GM12864 (cell line): ENCODE measurements at regions not wholly inside any gene's neighbourhood (a gene's known extent, or its start where the extent isn't known, plus 50 kb on each side); places are given as distances from the start of the nearest gene placed in this dataset.

Source experiments
- DNase-seq: peaks from one replicate; pipeline ENCODE4 v3.0.0-alpha.2; 2011; ENCODE audit warnings: low read depth
- H3K4me3 ChIP-seq: 2 replicates; pipeline ENCODE4 v1.5.1; 2011; ENCODE audit warnings: mild to moderate bottlenecking, low read depth, low read length, control low read depth
- TF ChIP-seq, protein P1 (sequence below): IDR thresholded peaks from 2 replicates; pipeline ENCODE4 v1.5.1; 2011; ENCODE audit warnings: low read depth, mild to moderate bottlenecking, moderate library complexity, low read length, control low read depth, inconsistent platforms; ENCODE audit errors: missing control alignments

DNA sequence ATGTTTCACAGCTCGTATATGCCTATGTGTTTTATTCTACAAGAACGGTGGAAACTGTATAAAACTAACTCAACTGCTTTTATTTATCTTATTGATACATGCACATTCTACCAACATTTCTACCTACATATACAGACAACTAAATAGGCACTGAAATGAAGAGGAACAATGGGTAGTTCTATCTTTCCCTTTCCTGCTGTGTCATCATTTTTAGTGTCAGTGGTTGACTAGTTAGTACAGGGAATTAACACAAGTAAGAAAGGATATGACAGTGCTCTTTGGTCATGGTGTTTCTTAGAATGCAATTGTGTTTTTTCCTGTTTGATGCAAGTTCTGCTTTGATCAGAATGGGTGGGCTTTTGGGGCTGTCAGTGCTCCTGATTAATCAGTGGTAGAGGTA lies 293.8 kb upstream of the CTSO start:
- H3K4me3 ChIP-seq, result no peak overlapping the region
- TF ChIP-seq, protein P1, sequence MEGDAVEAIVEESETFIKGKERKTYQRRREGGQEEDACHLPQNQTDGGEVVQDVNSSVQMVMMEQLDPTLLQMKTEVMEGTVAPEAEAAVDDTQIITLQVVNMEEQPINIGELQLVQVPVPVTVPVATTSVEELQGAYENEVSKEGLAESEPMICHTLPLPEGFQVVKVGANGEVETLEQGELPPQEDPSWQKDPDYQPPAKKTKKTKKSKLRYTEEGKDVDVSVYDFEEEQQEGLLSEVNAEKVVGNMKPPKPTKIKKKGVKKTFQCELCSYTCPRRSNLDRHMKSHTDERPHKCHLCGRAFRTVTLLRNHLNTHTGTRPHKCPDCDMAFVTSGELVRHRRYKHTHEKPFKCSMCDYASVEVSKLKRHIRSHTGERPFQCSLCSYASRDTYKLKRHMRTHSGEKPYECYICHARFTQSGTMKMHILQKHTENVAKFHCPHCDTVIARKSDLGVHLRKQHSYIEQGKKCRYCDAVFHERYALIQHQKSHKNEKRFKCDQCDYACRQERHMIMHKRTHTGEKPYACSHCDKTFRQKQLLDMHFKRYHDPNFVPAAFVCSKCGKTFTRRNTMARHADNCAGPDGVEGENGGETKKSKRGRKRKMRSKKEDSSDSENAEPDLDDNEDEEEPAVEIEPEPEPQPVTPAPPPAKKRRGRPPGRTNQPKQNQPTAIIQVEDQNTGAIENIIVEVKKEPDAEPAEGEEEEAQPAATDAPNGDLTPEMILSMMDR, result no peak
- no peak for DNase-seq

DNA sequence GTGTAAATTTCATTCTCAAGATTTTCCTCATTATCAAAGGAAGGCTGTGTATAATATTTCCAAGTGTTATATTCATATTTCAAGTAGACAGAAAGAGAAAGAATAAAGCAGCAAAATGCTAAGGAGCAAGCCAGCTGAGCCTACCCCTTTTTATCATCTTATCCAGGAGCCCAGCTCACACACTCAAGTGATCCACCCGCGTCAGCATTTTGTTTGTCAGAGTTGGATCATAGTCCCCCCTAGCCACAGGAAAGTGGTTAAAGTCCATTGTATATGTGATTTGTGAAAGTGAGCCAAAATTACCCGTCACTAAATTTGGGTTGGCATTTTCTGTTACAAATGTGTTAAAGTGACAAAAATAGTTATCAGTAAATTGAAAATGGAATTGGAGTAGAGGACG lies 289.3 kb upstream of the CTSO start:
- DNase-seq, result no peak
- TF ChIP-seq, protein P1, result no peak
- H3K4me3 ChIP-seq, result no peak overlapping the region

DNA sequence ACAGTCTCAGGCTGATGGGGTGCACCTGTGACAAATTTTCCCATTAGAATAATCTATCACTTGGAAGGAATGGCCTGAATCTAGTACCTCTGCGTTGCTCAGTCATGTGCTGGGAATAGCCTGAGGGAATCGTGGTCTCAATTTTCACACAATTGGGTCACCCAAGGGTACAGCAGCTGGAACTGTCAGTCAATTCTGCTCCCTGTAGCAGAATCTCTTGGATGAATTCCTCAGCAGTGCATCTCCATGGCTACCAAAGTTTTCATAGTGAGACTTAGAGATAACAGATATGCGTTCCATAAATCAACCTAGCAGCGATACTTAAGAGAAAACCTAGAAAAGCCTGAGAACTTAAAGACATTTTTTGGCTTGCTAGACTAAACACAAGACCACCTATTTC lies 288.7 kb upstream of the CTSO start:
- no peak for DNase-seq
- H3K4me3 ChIP-seq, result no peak overlapping the region
- TF ChIP-seq, protein P1, result no peak

DNA sequence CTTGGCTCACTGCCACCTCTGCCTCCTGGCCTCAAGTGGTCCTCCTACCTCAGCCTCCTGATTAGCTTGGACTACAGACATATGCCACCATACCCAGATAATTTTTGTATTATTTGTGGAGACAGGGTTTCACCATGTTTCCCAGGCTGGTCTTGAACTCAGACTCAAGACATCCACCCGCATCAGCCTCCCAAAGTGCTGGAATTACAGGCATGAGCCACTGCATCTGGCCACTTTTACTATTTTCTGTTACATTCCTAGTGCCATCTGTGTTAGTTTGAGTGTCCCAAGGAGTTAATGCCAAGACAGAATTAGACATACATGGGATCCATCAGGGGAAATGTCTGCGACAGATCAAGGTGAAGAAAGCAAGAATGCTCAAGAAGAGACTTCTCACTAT lies 288.2 kb upstream of the CTSO start:
- DNase-seq, result no peak

DNA sequence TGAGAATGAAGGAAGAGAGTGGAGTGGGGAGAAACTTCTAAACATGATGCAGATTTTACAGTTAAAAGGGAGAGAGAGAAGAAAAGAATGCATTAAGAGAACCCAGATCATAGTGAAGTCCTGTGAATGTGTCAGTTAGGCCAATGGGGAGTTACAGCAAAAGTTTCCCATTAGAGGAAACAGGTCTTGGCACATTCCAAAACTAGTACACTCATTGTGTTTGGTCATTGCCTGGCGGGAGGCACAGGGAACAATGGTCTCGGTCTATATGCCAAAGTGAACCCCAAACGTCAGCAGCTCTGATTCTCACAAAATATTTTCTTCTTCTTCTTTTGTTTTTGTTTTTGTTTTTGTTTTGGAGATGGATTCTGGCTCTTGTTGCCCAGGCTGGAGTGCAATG lies 284.5 kb upstream of the CTSO start:
- TF ChIP-seq, protein P1, result no peak
- no peak overlapping the region for H3K4me3 ChIP-seq
- DNase-seq, result no peak

More for the DNA sequence above, 288.2 kb upstream of the CTSO start:
- no peak overlapping the region for H3K4me3 ChIP-seq
- TF ChIP-seq, protein P1, result no peak

DNA sequence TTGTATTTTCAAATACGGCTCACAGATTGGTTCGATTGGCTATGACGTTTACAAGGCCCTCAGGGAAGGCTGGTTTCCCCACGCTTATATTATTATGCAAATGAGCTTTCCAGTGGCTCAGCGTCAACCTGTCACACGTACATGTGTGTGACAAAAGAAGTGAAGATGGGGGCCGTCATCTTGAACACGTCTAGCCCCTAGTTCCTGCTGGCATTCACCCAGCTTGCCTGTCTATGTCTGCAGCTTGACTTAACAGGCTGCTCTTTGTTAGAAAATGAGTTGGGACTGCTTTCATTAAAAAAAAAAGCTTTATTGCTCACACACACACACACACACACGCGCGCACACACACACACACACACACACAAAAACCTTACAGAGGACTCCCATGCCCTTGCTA lies 283.6 kb upstream of the CTSO start:
- TF ChIP-seq, protein P1, result no peak
- H3K4me3 ChIP-seq, result no peak overlapping the region
- no peak for DNase-seq

DNA sequence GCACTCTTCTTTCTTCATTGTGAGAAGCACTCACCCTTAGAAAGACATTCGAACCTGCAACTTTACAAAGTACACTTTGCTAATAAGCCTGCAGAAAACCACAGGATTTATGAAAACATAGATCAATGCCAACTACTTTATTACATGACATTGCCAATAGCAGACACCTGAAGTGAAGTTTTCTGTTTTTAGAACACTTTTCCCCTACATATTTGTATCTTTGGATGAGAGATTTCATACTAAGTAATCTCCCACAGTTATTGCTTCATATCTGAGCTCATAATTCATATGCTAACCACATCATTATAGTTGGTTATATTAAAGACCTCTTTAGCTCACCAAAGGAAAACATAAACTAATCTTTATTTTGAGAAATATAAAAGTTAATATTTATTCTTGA lies 276.5 kb upstream of the CTSO start:
- DNase-seq, result no peak
- TF ChIP-seq, protein P1, result no peak
- H3K4me3 ChIP-seq, result no peak overlapping the region
